DOHH2 (cell line): ENCODE measurements at regions not wholly inside any gene's neighbourhood (a gene's known extent, or its start where the extent isn't known, plus 50 kb on each side); places are given as distances from the start of the nearest gene placed in this dataset.

Source experiments
- CTCF ChIP-seq: fragments of 200-600 bp; sonication (generic); IDR thresholded peaks from one replicate; pipeline ENCODE4 v1.5.1; 2014; ENCODE audit warnings: antibody characterized with exemption, mild to moderate bottlenecking, low read depth, low read length; ENCODE audit not compliant: poor library complexity, severe bottlenecking
- EZH2phosphoT487 ChIP-seq: fragments of 200-600 bp; sonication (generic); IDR thresholded peaks from 2 replicates; pipeline ENCODE4 v1.6.1; 2017; ENCODE audit warnings: borderline replicate concordance, mild to moderate bottlenecking, antibody characterized with exemption, low read length, moderate library complexity, mixed read lengths

- TF ChIP-seq CTCF (no peak), EZH2phosphoT487 (no peak)
Observed at GRCh38 chr2:48089644-48090043, 183.3 kb upstream of the FBXO11 start.
